ENCODE measurements at regions not wholly inside any gene's neighbourhood (a gene's known extent, or its start where the extent isn't known, plus 50 kb on each side); places are given as distances from the start of the nearest gene placed in this dataset.

DNA sequence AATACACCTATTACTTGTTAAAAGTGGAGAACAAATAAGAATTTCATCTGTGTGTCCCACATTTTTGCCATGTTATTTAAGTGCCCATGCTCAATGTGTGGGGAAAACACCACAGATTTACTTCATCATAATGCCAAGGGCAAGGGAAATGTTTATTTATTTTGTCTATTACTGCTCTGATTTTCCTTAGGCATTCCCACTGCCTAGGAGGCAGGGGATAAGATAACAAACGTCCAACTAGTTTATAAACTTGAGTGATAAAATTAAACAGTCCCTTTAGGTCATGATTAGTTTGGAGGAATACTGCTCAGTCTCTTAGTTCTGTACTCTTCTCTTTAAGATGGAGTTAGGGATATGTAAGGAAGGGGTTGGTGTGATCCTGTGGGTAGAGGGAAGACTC is 598.4 kb upstream of the MARCKS start:
- no peak for DNase-seq

DNA sequence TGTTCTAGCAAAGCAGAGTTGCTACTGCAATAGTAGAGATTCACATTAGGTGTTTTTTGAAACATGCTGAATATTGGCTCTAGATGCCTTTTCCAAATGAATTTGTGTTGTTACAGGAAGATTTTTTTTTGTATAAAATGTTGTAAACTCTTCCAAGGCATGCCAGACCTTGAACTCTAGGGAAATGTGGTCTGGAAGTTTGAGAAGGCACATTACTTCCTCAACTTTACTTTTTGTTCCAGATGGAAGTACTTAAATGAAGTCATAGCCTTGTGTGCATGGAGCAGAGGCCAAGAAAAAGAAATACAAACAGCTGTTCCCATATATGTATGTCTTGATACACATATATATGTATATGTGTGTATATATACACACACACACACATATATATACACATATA is 585.7 kb upstream of the MARCKS start:
- DNase-seq: no peak

DNA sequence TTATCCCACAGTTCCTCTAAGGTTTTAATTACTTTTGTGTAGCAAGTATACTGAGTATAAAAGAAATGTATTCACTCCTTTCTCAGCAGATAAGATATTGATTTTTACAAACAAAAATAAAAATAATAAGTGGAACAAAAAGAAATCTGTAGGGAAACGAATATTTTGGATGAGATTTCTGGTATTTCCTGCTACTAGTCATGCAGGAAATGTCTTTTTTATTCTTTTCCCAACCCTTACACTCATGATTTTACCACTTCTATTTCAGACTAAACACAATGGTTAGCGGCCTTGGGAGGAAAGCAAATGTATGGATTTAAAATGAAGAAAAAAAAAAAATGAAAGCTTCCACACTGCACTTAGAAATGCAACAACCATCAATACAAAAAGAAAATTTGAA is 580.5 kb upstream of the MARCKS start:
- no peak for DNase-seq

DNA sequence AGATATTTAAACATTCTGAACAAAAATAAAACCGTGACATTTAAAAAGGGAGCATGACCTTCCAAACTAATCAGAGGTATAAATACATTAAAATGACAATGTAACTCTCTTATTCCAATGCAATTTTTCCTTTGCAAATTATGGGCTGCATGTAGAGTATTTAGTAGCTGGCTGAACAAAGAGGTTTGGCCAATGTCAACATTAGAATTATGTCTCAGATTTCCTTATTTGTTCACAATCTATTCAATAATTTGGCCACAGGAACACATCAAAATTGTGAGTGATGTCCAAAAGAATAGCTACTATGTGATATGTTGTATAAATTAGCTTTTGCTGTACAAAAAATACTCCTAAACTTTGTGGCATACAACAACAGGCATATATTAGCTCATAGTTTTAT is 580.0 kb upstream of the MARCKS start:
- no peak for DNase-seq

DNA sequence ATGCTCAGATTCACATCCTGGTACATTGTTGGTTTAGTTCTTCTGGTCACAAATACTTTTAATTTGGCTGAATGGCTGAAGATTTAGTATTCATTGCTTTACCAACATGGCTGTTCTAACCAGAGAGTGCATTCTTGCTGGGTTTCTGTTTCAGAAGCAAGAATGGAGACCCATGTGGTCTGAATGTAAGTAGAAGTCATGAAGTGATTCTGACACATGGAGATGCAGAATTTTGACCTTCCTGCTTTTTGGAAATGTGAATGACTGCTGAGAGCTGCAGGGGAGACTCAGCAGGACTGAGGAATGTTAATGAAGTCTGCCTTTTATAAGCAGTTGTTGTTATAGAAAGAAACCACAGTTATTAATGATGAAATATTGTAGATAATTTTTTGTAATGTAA is 576.1 kb upstream of the MARCKS start:
- no peak for DNase-seq

DNA sequence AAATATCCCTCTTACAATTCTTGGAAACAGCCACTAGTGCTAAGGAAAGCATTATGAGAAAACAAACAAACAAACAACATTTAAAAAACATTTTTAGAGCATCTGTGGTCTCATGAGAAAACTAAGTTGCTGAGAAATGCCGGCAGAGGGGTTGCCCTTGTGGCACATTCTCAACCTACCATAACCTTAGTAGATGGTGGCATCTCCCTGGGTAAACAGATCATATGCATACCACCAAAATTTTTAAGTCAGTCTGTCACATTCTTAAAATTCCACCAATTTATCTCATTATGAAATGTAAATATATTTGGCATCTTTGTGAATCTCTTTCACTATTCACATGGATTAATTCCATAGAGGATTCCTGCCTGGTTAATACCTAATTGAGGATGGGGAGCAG is 575.7 kb upstream of the MARCKS start:
- no peak for DNase-seq

DNA sequence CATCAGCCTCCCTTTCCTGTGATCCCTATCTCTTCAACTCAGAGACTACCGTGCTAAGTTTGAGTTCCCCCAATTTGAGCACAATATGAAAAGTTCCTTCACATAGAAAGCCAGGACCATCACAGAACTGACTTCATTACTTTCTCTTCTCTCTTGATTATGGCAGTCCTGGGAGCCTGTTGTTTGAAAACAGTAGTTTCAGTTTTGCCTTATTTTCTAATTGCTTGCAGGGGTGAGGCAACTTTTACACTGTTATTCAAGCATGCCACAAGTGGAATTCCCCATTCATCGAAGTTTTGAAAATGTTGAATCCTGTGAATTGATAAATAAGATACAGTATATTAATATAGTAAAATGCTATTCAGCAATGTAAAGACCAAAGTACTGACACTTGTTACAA is 569.7 kb upstream of the MARCKS start:
- DNase-seq: no peak

DNA sequence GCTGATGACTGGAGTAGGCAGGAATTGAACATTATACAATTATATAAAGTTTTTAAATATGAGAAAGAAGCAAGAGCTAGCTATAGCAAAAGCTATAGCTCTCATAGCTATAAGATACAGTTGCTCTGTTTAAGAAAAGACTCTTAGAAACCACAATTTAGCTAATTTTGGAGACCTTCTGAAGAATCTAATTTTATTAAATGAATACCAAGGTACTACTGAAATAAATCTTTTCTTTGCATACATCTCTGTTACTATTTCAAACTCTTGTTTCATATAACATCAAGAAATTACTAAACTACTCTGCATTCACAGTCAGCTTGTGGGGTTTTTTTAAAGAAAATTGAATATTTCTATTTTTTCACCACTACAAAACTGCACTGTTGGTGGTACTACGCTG is 568.7 kb upstream of the MARCKS start:
- no peak for DNase-seq

DNA sequence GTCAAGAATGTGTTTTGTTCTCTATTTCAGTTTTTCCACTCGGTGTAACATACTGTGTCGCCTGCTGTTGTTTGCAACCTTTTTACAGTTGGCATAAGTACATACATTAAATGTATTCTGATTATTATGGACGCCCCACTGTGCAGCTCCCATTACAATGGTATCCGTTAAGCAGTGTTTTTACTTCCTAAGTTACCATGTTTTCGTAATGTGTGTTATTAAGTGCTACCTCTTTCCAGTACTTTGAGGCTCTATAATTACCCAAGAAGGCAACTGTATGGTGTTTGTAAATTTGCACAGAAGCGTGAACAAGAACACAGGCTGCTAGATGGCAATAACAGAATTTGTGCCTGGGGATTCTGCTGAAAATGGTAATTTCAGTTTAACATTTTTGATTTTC is 568.0 kb upstream of the MARCKS start:
- DNase-seq: no peak

DNA sequence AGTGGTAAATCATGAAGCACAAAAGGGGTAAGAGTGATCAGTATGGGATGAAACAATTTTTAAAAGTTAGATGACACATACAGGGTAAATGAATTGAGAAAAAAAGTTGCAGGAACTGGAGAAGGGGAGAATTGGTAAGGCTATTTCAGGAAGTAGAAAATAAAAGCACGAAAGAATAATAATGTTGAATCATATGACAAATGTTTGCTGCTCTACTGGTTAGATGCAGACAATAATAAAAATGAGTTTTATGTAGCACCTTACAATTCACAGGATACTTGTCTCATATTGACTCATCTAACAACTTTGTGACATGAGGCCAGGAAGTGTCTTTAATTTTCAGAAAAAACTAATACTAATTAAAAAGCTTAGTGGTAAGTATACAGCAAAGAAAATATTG is 566.5 kb upstream of the MARCKS start:
- DNase-seq: no peak

DNA sequence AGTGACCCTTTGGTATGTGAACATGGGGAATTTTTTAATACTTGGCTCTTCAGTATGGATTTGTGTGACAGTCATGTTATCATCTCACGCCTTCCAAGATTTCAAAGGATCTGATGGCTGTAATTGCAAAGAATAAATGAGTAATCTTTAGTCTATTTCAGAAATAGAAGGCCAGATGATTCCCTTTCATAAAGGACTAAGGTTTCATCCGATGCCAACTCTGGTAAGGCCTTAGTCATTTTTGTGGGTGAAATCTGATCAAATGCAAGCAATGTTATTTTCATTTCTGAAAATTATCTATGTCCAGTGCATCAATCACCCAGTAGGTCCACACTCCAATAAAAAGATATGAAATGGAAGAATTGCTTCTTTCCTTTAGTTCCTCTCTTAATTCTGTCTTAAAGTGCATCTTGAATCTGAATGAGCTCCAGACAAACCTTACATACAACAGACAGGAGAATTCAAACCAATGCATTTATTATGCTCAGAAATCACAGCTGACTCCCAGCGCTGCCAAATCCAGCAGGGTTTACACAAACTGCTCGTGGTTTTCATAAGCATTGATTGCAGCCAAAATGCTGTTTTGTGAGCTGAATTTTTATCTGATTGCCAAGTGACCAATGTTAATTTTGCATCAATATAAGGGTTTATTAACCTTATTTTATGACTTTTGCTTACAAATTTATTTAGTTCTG is 565.2 kb upstream of the MARCKS start:
- no peak for DNase-seq

DNA sequence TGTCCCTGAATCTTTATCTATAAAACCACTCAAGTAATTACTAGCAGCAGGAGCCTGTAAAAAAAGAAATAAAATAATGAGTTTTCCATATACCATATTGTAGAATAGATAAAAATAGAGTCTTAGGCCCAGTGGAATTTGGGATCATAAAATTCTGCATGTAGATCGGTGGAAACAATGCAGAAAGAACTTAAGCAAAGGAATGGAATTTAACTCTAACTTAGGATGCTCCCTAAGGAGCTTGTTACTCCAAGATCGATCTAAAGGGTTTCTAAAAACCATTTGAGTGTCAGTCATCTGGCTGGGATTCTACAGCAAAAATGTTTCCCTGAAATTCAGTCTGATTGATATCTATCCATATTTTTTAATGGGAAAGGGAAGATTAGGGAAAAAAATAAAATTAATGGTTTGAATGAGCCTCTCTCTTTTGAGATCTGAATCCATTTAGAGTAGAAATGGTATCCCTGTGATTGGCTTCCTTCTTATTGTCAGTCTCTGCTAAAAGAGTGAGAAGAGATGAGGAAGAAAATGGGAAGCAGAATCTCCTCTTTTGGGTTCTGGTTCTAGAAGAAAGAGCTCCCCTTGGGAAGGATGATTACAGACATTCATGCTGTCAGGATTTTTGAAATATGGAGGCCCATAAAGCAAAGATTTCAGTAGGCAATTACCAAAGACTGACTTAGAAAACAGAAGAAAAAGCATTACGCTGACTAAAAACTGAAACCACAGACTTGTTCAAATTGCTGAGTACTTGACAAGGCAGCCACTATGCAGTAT is 564.3 kb upstream of the MARCKS start:
- peak; percentile 5 for DNase-seq

DNA sequence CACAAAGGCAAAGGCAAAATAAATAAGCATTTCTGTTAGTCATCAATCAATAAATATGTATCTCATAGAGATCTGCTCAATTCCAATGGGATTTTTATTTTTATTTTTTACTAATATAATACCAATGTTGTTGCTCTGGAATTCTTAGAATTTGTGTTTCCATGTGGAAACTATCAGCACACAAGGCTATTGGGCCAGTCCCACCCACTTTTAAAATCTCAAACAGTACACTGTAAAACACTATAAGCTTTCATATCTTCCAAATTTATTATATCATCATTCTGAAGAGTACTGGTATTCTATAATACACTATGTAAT is 563.8 kb upstream of the MARCKS start:
- no peak for DNase-seq

DNA sequence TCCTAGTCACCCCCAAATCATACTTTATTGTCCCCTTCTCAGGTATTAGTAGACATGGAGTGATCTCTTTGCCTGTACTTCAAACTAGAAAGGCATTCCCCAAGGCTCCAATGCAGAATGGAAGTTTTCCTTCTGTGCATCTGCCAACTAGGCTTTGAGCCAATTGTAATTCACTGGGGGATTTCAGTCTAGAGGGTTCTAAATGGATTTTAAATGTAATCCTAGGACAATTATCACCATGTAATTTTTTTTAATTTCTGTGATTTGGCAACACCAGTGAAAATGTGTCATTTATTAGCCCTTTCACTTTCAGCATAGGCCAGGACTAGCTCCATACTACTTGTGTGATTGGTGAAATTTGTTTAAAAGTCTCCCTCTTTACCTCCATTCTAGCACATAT is 557.6 kb upstream of the MARCKS start:
- no peak for DNase-seq

DNA sequence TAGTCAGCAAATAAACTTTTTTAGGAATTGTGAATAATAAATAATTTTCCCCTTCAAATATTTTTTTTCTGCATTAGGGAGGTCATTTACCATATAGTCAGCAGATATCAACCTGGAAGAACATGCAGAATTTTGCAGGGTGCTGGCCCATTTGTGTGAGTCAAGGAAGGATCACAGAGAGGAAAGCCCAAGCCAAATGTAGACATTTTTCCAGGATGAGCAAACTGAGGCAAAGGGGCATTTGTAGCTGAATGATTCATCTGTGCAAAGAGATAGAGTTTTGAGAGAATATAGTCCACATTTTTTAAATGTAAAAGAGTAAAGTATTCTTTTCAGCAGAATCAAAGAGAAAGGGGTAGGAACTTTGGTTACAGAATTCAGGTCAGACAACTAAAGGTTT is 555.5 kb upstream of the MARCKS start:
- DNase-seq: no peak

DNA sequence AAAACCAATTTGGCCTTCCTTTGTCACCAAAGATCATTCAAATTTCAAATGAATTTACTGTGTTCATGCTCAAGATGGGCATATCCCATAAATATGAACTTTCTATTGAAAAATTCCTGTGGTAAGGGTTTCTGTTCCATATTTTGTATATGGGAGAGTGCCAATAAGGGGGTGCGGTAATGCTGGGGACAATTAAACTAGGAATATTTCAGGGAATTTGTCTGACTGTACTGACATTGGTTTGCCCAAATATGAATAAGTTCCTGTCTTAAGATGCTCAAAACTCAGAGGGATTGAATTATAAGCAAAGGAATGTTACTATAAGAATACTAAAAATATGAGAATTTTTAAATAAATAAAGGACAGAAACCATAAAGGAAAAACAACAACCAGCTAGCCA is 553.0 kb upstream of the MARCKS start:
- no peak for DNase-seq

DNA sequence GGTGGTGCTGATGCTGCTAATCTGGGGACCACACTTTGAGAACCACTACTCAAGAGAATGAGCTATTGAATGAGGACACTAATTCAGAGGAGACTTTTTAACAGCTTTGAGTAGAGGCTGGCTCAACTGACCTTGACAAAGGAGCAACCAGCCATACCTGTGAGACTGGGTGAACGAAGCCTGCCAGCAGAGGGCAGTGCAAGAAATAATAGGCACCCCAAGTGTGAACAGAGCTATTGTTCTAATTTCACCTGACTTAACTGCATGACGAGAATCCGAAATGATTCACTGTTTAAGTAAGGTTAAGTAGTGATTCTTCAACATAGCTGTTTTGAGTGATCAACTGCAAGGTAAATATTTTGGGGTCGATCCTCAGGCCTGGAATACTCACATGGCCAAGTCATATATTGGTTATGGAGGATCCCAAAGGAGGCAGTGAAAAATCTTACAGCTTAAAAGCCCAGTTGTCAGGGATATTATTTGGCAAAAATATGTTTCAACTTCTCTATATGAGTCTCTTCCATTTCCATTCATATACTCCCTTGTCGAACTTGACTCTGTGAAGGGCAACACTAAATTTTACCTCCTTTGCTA is 550.5 kb upstream of the MARCKS start:
- peak; percentile 49 for DNase-seq

DNA sequence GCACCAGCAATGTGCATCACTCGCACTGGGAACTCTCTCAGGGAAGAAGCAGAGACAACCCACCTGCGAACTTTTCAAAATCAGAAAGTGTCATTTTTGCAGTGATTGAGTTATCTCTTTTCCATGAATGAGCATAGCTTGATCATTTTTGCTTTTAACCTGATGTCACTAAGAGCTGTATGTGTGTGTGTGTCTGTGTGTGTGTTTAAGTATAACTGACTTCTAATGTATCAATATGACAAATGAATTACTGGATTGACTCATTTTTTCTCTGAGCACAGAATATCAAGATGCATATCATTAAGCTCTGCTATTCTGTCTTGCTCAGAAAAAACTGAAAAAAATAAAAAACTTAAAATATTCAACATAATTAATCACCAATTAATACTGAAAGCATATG is 548.9 kb upstream of the MARCKS start:
- no peak for DNase-seq

DNA sequence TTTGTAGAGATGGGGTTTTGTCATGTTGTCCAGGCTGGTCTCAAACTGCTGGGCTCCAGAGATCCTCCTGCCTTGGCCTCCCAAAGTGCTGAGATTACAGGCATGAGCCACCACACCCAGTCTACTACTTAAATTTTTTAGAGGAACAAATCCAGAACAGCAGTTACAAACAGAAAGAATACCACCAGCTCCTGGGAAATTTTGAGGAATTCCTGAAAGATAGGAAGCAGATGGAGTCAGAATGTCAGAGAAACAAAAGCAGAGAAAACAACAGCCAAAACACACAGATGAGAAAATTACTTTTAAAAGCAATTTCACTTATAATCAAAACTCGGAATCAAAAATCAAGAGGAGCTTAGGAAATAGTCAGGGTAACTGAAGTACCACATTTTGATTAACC is 543.3 kb upstream of the MARCKS start:
- DNase-seq: no peak

DNA sequence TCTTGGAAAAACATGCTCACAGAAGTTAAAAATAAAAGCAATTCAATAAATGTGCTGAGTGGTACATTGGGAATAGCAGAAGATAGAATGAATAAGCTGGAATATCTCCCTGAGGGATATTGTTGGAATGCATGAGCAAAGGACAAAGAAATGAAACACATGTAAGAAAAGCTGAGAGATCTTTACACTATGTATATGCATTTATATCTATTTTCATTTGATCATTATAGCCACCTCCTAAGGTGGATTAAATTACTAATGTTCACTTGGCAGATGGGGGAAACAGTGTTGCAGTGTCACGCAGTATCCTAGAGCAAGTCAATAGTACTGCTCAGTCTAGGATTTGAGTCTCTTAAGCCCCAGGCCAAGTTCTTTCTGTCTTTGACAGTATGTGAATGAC is 542.0 kb upstream of the MARCKS start:
- DNase-seq: no peak

DNA sequence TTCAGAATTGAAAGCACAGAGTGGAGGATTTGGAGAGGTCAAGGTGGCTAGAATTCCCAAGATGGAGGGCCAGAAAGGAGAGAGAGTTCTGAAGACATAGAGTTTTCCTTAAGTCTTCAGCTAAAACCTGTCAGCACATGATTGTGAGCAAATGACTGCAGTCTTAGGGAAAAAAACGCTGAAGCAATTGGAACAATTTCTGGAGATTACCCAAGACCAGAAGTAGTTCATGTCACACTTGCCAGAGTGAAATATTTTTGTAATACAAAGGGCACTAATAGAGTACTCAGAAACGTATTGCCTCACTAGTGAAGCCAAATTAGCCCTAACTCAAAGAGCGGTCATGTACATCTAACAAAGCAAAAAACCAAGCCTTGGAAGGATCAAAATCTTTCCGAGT is 541.3 kb upstream of the MARCKS start:
- no peak for DNase-seq

DNA sequence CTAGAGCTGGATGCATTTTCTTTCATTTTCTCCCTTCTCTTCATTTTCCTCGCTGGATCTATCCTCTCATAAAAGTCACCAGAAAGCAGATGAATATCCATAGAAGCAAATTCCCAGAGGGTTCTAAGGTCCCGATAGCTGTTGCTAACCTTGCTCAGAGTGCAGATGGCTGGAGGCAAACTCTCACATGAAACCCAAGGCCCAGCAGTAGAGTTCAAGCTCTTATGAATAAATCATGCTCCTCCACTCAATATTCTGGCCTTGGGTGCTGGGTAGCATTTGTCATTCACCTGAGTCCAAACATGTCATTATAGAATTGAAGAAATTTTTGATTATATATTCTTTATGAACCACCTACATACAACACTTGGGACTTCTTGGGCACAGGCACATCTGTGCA is 539.7 kb upstream of the MARCKS start:
- no peak for DNase-seq

DNA sequence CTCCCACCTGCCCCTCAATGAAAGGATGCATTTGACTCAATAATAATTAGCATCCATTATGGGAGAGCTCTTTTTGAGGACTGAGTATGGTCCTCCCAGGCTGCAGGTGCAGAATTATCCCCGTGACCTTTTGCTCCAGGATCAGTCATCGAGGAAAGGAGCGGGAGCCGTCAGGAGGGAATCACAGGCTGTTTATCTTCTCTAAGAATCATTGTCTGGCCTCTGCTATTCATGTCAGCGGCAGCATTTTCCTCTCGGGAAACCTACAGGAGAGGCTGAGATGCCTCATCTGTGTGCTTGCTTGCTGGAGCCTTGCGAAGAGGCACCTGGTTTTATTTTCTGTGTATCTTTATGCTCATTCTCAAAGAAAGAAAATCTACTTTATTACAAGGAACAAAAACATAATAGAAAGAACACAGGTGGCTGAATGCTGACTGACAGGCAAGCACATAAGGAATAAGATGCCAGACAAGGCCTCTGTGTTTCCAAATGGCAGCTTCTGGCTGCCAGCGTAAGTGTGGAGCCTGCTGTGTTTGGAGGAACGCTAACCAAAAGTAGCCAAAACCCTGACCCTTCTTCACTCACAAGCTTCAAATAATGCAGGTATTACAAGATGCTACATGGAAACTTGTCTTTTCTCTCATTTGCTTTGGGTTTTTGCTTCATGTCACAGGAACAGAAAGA is 539.1 kb upstream of the MARCKS start:
- no peak for DNase-seq

DNA sequence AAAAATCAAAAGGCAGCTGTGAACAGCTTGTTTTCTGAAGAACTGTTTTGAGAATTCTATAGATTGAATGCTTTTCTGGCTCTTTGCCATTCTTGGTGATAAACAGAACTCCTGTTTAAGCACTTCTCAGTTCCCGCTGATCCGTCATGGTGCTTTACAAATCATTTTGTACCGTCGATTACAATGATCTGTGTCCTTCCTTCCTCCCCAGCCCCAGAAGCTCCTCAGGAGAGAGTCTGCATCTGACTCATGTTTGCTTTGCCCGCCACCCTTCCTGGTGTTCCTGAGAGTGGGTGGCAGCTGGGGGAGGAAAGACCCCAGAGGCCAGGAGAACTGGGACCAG is 538.6 kb upstream of the MARCKS start:
- no peak for DNase-seq

All from activated CD4-positive, alpha-beta T cell treated with anti-CD3 and anti-CD28 coated beads, Interleukin-2, Interleukin-6, amounts not matched to agents 100 ng/mL and 50 ng/mL, durations not matched to agents 16 hours and 8 hours (primary cell).